Ishikawa (cell line): ENCODE measurements at regions not wholly inside any gene's neighbourhood (a gene's known extent, or its start where the extent isn't known, plus 50 kb on each side); places are given as distances from the start of the nearest gene placed in this dataset.
A peak's percentile ranks its signal among the peaks of the same experiment; 100 is the strongest.

Experiments
- CEBPB ChIP-seq: IDR thresholded peaks from 2 replicates; pipeline ENCODE4 v1.6.1; 2012
- CREB1 ChIP-seq: IDR thresholded peaks from 2 replicates; pipeline ENCODE4 v1.6.1; 2012; ENCODE audit warnings: low read depth
- EGR1 ChIP-seq: IDR thresholded peaks from 2 replicates; pipeline ENCODE4 v1.6.1; 2012
- EP300 ChIP-seq: IDR thresholded peaks from 2 replicates; pipeline ENCODE4 v1.6.1; 2012; ENCODE audit warnings: borderline replicate concordance
- FOXM1 ChIP-seq: IDR thresholded peaks from 2 replicates; pipeline ENCODE4 v1.6.1; 2012; ENCODE audit warnings: low read depth, borderline replicate concordance
- MAX ChIP-seq: IDR thresholded peaks from 2 replicates; pipeline ENCODE4 v1.6.1; 2012
- NFIC ChIP-seq: IDR thresholded peaks from 2 replicates; pipeline ENCODE4 v1.6.1; 2012
- TAF1 ChIP-seq: IDR thresholded peaks from 2 replicates; pipeline ENCODE4 v1.6.1; 2012; ENCODE audit warnings: low read depth, mild to moderate bottlenecking
- TCF12 ChIP-seq: IDR thresholded peaks from 2 replicates; pipeline ENCODE4 v1.6.1; 2012; ENCODE audit warnings: low read depth
- TEAD4 ChIP-seq: IDR thresholded peaks from 2 replicates; pipeline ENCODE4 v1.6.1; 2012
- YY1 ChIP-seq: IDR thresholded peaks from 2 replicates; pipeline ENCODE4 v1.6.1; 2012; ENCODE audit warnings: low read depth
- ZBTB7A ChIP-seq: IDR thresholded peaks from 2 replicates; pipeline ENCODE4 v1.6.1; 2012; ENCODE audit warnings: low read depth
- TF ChIP-seq, protein P1 (sequence below): IDR thresholded peaks from 2 replicates; pipeline ENCODE4 v1.6.1; 2012; ENCODE audit warnings: low read depth, mild to moderate bottlenecking
- TF ChIP-seq, protein P2 (sequence below): IDR thresholded peaks from 2 replicates; pipeline ENCODE4 v1.6.1; 2012

DNA sequence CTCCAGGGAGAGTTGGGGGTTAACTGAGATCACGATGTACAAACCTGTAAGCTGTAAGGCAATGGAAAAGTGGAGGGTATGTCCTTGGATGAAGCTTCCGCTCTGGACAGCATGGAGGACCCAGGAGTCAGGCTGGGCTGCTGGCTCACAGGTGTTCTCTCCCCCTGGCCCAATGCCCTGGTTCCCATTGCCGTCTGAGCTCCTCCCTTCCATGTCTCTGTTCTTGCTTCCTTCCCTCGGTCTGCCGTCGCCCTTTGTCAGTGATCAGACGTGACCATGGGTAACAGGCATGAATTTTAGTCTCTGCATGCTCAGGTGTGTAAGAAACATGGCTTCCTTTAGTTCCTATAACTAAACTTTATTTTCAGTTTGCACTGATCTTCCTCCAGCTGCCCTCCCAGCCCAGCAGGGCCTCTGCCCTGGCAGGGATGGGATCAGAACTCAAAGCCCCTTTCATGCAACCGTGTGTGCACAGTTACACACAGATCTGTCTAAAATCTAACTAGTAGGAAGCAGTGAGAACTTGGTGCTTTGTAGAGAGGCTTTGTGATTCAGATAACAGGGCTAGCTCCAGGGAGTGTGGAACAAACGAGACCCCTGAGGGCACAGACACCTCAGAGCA is 51.7 kb upstream of the KCNMB1 start:
- TF ChIP-seq NFIC (no peak), TCF12 (no peak), TEAD4 (no peak), YY1 (no peak), EP300 (no peak), CEBPB (no peak), FOXM1 (no peak), CREB1 (no peak), ZBTB7A (no peak), TAF1 (no peak), MAX (no peak)
- TF ChIP-seq, protein P1, sequence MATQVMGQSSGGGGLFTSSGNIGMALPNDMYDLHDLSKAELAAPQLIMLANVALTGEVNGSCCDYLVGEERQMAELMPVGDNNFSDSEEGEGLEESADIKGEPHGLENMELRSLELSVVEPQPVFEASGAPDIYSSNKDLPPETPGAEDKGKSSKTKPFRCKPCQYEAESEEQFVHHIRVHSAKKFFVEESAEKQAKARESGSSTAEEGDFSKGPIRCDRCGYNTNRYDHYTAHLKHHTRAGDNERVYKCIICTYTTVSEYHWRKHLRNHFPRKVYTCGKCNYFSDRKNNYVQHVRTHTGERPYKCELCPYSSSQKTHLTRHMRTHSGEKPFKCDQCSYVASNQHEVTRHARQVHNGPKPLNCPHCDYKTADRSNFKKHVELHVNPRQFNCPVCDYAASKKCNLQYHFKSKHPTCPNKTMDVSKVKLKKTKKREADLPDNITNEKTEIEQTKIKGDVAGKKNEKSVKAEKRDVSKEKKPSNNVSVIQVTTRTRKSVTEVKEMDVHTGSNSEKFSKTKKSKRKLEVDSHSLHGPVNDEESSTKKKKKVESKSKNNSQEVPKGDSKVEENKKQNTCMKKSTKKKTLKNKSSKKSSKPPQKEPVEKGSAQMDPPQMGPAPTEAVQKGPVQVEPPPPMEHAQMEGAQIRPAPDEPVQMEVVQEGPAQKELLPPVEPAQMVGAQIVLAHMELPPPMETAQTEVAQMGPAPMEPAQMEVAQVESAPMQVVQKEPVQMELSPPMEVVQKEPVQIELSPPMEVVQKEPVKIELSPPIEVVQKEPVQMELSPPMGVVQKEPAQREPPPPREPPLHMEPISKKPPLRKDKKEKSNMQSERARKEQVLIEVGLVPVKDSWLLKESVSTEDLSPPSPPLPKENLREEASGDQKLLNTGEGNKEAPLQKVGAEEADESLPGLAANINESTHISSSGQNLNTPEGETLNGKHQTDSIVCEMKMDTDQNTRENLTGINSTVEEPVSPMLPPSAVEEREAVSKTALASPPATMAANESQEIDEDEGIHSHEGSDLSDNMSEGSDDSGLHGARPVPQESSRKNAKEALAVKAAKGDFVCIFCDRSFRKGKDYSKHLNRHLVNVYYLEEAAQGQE = no peak

DNA sequence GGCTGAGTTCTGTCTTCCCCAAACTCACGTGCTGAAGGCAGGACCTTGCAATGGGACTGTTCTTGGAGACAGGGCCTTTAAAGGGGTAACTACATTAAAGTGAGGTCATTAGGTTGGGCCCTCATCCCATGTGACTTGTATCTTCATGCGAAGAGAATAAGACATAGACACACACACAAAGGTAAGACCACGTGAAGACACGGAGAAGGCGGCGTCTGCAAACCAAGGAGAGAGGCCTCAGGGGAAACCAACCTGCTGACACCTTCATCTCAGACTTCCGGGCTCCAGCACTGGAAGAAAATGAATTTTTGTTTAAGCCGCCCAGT is 50.7 kb upstream of the KCNMB1 start:
- no peak for TF ChIP-seq CEBPB
- no peak for TF ChIP-seq TEAD4
- TF ChIP-seq TCF12 = no peak
- TF ChIP-seq EGR1 = no peak
- no peak for TF ChIP-seq NFIC
- no peak for TF ChIP-seq TAF1
- TF ChIP-seq YY1 = no peak
- no peak for TF ChIP-seq FOXM1
- TF ChIP-seq, protein P1 = no peak
- TF ChIP-seq CREB1 = no peak
- TF ChIP-seq, protein P2, sequence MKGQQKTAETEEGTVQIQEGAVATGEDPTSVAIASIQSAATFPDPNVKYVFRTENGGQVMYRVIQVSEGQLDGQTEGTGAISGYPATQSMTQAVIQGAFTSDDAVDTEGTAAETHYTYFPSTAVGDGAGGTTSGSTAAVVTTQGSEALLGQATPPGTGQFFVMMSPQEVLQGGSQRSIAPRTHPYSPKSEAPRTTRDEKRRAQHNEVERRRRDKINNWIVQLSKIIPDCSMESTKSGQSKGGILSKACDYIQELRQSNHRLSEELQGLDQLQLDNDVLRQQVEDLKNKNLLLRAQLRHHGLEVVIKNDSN = no peak

- TF ChIP-seq ZBTB7A (peak; percentile 20; the same call in 1 of the 2 replicates), CEBPB (no peak), TCF12 (peak; percentile 86), EGR1 (no peak), YY1 (no peak), EP300 (peak; percentile 78; the same call in 1 of the 2 replicates), TEAD4 (no peak), NFIC (peak; percentile 79)
These were observed 50.2 kb upstream of the KCNMB1 start for GRCh38 chr5:170439223-170439943.
